Activated T-cell treated with anti-CD3 and anti-CD28 coated beads, Interleukin-2, amount 50 U/mL, for 72 hours (primary cell): ENCODE measurements at regions not wholly inside any gene's neighbourhood (a gene's known extent, or its start where the extent isn't known, plus 50 kb on each side); places are given as distances from the start of the nearest gene placed in this dataset.
"Not testable (repeated sequence)": the region's sequence is repeated elsewhere in the genome, so short reads cannot be mapped to it uniquely, and the experiment has no call there.

Experiments
- ATAC-seq, 2 donors: fragments of 150-1000 bp; cut with Tn5 transposase; replicated peaks in 1 of 2; 2 replicates each; pipeline ENCODE4 v1.10.0; 2021; ENCODE audit warnings: moderate library complexity in 2 of 2, mild to moderate bottlenecking in 1 of 2
- DNase-seq, 2 donors: peaks; one replicate each; pipeline ENCODE4 v3.0.0; 2021 to 2022; ENCODE audit warnings: mixed read lengths in 1 of 2
- H3K27ac Mint-ChIP-seq: one replicate; pipeline ENCODE4 v1.8.0; 2022; ENCODE audit warnings: mild to moderate bottlenecking, moderate library complexity, mixed read lengths
- H3K27me3 Mint-ChIP-seq: one replicate; pipeline ENCODE4 v1.8.0; 2022; ENCODE audit warnings: low read depth, mixed read lengths
- H3K36me3 Mint-ChIP-seq, 2 donors: one replicate each; pipeline ENCODE4 v1.8.0; 2022; ENCODE audit warnings: mixed read lengths in 2 of 2, mild to moderate bottlenecking in 1 of 2; ENCODE audit not compliant: insufficient read depth in 2 of 2
- H3K4me1 Mint-ChIP-seq: one replicate; pipeline ENCODE4 v1.8.0; 2022; ENCODE audit warnings: low read depth, mixed read lengths
- H3K4me3 Mint-ChIP-seq, 2 donors: one replicate each; pipeline ENCODE4 v1.8.0; 2022; ENCODE audit warnings: mild to moderate bottlenecking in 2 of 2, mixed read lengths in 2 of 2, moderate library complexity in 2 of 2
- H3K9me3 Mint-ChIP-seq, 2 donors: one replicate each; pipeline ENCODE4 v1.8.0; 2022; ENCODE audit warnings: mixed read lengths in 2 of 2

- no peak overlapping the region for H3K4me3 Mint-ChIP-seq
- DNase-seq, result no peak
These were observed 1506.8 kb upstream of the B3GALT2 start for GRCh38 chr1:194693244-194693643.

GRCh38 chr1:194684636-194685035 lies 1498.2 kb upstream of the B3GALT2 start:
- ATAC-seq (no peak), DNase-seq (no peak)
- no peaks in the 10 kb centered on the region for H3K36me3 Mint-ChIP-seq
- no peaks in the 10 kb centered on the region for H3K27me3 Mint-ChIP-seq
- no peaks in the 10 kb centered on the region for H3K4me1 Mint-ChIP-seq
- H3K4me3 Mint-ChIP-seq, result no peak overlapping the region
- no peak overlapping the region for H3K27ac Mint-ChIP-seq
- no peaks in the 10 kb centered on the region for H3K9me3 Mint-ChIP-seq

More at GRCh38 chr1:194693244-194693643, 1506.8 kb upstream of the B3GALT2 start:
- Mint-ChIP-seq H3K9me3 (no peaks in the 10 kb centered on the region), H3K4me1 (no peaks in the 10 kb centered on the region), H3K27ac (no peak overlapping the region), H3K27me3 (no peaks in the 10 kb centered on the region), H3K36me3 (no peaks in the 10 kb centered on the region)
- ATAC-seq, result no peak

- no peaks in the 10 kb centered on the region for H3K27me3 Mint-ChIP-seq
- DNase-seq (no peak), ATAC-seq (no peak)
- no peaks in the 10 kb centered on the region for H3K36me3 Mint-ChIP-seq
- no peak overlapping the region for H3K27ac Mint-ChIP-seq
- peaks cover 0 to 2% of the 10 kb centered on the region in 2 donors for H3K9me3 Mint-ChIP-seq
- no peak overlapping the region for H3K4me3 Mint-ChIP-seq
- H3K4me1 Mint-ChIP-seq, result no peaks in the 10 kb centered on the region
These were observed 1471.7 kb upstream of the B3GALT2 start for GRCh38 chr1:194658090-194658439.

GRCh38 chr1:194654956-194655355 lies 1468.5 kb upstream of the B3GALT2 start:
- no peaks in the 10 kb centered on the region for H3K36me3 Mint-ChIP-seq
- no peak for ATAC-seq
- H3K4me1 Mint-ChIP-seq, result no peaks in the 10 kb centered on the region
- H3K27me3 Mint-ChIP-seq, result no peaks in the 10 kb centered on the region
- no peak overlapping the region for H3K27ac Mint-ChIP-seq
- H3K9me3 Mint-ChIP-seq, result no peaks in the 10 kb centered on the region
- no peak for DNase-seq
- H3K4me3 Mint-ChIP-seq, result no peak overlapping the region

DNA sequence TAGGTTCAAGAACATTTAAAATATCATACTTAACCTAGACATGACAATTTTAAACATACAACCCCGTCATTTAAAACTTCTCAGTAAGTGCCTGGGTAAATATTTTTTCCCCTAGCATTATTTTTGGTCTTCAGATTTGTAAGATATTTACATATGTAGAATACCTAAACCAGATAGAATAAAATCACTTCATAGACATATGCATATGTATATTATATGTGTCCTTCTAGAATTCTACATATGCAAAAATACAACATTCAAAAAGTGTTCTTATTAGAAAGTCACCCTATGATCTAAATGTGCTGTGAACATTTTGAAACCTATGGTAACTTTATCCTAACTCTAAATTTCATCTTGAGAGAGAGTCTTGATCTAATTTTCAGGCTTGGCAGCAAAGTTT lies 1467.0 kb upstream of the B3GALT2 start:
- H3K4me3 Mint-ChIP-seq, result no peak overlapping the region
- H3K27ac Mint-ChIP-seq, result no peak overlapping the region
- no peaks in the 10 kb centered on the region for H3K4me1 Mint-ChIP-seq
- no peaks in the 10 kb centered on the region for H3K36me3 Mint-ChIP-seq
- DNase-seq (no peak), ATAC-seq (no peak)
- H3K27me3 Mint-ChIP-seq, result no peaks in the 10 kb centered on the region
- H3K9me3 Mint-ChIP-seq, result no peaks in the 10 kb centered on the region

DNA sequence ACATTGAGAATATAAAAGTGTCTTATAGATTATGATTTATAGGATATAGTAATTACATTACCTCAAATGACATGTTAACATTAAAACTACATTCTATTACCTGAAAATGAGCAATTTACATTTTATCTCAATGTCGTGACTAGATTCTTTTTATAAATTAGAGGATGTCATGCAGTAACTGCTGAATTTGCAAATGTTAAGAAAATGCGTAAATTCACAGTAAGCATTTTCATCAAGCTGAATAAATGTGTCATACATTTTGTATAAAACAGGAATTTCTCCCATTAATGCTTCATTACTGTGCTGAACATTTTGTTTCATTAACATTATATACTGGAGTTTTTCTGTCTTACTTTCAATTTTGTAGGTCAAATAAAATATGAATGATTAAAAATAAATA lies 1460.7 kb upstream of the B3GALT2 start:
- Mint-ChIP-seq H3K4me1 (no peaks in the 10 kb centered on the region), H3K36me3 (no peaks in the 10 kb centered on the region), H3K9me3 (no peaks in the 10 kb centered on the region), H3K27me3 (no peaks in the 10 kb centered on the region), H3K4me3 (no peak overlapping the region), H3K27ac (no peak overlapping the region)
- no peak for DNase-seq
- ATAC-seq, result no peak

DNA sequence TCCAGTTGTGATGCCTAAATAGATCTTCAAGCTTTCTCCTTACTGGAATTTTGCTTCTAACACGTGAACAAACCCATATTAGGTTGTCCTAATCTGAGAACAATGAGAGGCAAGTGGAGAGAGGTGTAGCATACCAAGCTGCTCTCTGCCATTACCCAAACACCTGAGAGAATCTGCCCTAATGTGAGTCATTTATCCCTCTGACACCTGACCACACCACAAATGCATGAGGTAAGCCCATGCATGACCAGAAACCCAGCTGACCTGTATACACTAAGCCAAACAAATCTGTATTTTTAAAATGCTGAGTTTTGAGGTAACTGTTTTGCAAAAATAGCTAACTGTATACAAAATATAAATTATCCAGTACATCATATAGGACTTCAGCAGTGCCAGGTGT lies 1458.1 kb upstream of the B3GALT2 start:
- Mint-ChIP-seq H3K4me3 (no peak overlapping the region), H3K9me3 (peaks cover 2% of the 10 kb centered on the region in 2 donors), H3K27me3 (no peaks in the 10 kb centered on the region), H3K27ac (no peak overlapping the region), H3K36me3 (no peaks in the 10 kb centered on the region), H3K4me1 (no peaks in the 10 kb centered on the region)
- no peak for DNase-seq
- ATAC-seq, result no peak

GRCh38 chr1:194640322-194640721 lies 1453.9 kb upstream of the B3GALT2 start:
- ATAC-seq, result no peak
- H3K36me3 Mint-ChIP-seq, result no peaks in the 10 kb centered on the region
- no peak overlapping the region for H3K4me3 Mint-ChIP-seq
- no peak for DNase-seq
- peaks cover 2 to 7% of the 10 kb centered on the region in 2 donors for H3K9me3 Mint-ChIP-seq
- no peaks in the 10 kb centered on the region for H3K4me1 Mint-ChIP-seq
- no peaks in the 10 kb centered on the region for H3K27me3 Mint-ChIP-seq
- no peak overlapping the region for H3K27ac Mint-ChIP-seq

DNA sequence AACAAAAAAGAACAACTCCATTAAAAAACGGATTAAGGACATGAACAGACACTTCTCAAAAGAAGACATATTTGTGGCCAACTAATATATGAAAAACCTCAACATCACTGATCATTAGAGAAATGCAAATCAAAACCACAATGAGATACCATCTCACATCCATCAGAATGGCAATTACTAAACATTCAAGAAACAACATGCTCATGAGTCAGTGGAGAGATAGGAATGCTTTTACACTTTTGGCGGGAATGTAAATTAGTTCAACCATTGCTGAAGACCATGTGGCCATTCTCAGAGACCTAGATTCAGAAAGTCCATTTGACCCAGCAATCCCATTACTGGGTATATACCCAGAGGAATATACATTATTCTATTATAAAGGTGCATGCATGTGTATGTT lies 1442.6 kb upstream of the B3GALT2 start:
- Mint-ChIP-seq H3K9me3 (peaks cover 4 to 11% of the 10 kb centered on the region in 2 donors), H3K4me1 (no peaks in the 10 kb centered on the region), H3K4me3 (no peak overlapping the region), H3K36me3 (peaks cover 0 to 2% of the 10 kb centered on the region in 2 donors), H3K27me3 (no peaks in the 10 kb centered on the region), H3K27ac (no peak overlapping the region)
- ATAC-seq, result no peak
- no peak for DNase-seq

GRCh38 chr1:194624833-194625232 lies 1438.4 kb upstream of the B3GALT2 start:
- DNase-seq, result no peak
- Mint-ChIP-seq H3K27ac (no peak overlapping the region), H3K36me3 (peaks cover 0 to 2% of the 10 kb centered on the region in 2 donors), H3K27me3 (no peaks in the 10 kb centered on the region), H3K4me3 (no peak overlapping the region), H3K4me1 (no peaks in the 10 kb centered on the region), H3K9me3 (peaks cover 4 to 11% of the 10 kb centered on the region in 2 donors)
- no peak for ATAC-seq

DNA sequence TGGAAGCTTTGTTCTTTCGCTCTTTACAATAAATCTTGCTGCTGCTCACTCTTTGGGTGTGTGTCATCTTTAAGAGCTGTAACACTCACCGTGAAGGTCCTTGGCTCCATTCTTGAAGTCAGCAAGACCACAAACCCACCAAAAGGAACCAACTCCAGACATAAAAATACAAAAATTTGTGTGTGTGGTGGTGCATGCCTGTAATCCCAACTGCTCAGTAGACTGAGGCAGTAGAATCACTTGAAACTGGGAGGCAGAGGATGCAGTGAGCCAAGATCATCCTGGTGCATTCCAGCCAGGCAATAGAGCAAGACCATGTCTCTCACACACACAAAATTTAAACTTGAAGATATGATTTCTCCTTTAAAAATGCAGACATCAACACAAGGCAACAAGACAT lies 1431.7 kb upstream of the B3GALT2 start:
- Mint-ChIP-seq H3K9me3 (no peaks in the 10 kb centered on the region), H3K27ac (no peak overlapping the region), H3K36me3 (no peaks in the 10 kb centered on the region), H3K4me3 (no peak overlapping the region), H3K4me1 (no peaks in the 10 kb centered on the region), H3K27me3 (no peaks in the 10 kb centered on the region)
- DNase-seq, result no peak
- ATAC-seq, result no peak

DNA sequence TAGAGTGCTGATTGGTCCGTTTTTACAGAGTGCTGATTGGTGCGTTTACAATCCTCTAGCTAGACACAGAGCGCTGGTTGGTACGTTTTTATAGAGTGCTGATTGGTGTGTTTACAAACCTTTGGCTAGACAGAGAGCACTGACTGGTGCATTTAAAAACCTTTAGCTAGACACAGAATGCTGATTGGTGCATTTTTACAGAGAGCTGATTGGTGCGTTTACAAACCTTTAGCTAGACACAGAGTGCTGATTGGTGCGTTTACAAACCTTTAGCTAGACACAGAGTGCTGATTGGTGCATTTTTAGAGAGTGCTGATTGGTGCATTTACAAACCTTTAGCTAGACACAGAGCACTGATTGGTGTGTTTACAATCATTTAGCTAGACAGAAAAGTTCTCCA lies 1430.9 kb upstream of the B3GALT2 start:
- not testable (repeated sequence) for ATAC-seq, H3K9me3 Mint-ChIP-seq, DNase-seq, H3K27me3 Mint-ChIP-seq, H3K4me1 Mint-ChIP-seq, H3K36me3 Mint-ChIP-seq, H3K4me3 Mint-ChIP-seq, H3K27ac Mint-ChIP-seq

DNA sequence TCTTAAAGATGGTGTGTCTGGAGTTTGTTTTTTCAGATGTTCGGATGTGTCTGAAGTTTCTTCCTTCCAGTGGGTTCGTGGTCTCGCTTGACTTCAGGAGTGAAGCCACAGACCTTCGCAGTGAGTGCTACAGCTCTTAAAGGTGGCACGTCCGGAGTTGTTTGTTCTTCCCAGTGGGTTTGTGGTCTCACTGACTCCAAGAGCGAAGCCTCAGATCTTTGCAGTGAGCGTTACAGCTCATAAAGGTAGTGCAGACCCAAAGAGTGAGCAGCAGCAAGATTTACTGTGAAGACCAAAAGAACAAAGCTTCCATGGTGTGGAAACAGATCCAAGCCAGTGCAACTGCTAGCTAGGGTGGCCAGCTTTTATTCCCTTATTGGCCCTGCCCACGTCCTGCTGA lies 1430.4 kb upstream of the B3GALT2 start:
- ATAC-seq, result no peak
- no peak overlapping the region for H3K27ac Mint-ChIP-seq
- no peak for DNase-seq
- H3K36me3 Mint-ChIP-seq, result no peaks in the 10 kb centered on the region
- H3K27me3 Mint-ChIP-seq, result no peaks in the 10 kb centered on the region
- no peaks in the 10 kb centered on the region for H3K4me1 Mint-ChIP-seq
- H3K9me3 Mint-ChIP-seq, result no peaks in the 10 kb centered on the region
- H3K4me3 Mint-ChIP-seq, result no peak overlapping the region

- H3K4me1 Mint-ChIP-seq, result no peaks in the 10 kb centered on the region
- H3K27me3 Mint-ChIP-seq, result no peaks in the 10 kb centered on the region
- no peaks in the 10 kb centered on the region for H3K9me3 Mint-ChIP-seq
- DNase-seq (no peak), ATAC-seq (no peak)
- no peaks in the 10 kb centered on the region for H3K36me3 Mint-ChIP-seq
- H3K27ac Mint-ChIP-seq, result no peak overlapping the region
- H3K4me3 Mint-ChIP-seq, result no peak overlapping the region
These were observed 1415.8 kb upstream of the B3GALT2 start for GRCh38 chr1:194602184-194602583.

DNA sequence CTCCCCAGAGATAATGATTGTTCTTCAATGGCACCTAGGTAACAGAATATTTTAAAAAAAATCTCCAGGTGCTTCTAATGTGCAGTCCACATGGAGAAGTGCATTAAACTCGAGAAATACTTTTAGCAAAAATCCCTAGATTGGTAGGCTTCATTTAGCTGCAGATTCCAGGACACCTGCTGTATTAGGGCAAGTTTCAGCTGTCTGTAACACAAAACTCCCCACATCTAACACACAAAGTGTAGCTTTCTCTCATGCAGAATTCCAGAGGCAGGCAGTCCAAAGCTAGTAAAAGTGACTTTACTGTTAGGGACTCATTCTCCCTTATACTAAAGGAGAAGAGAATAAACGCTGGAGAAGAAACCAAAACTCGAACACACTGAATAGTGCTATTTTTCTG lies 1414.3 kb upstream of the B3GALT2 start:
- ATAC-seq (no peak), DNase-seq (no peak)
- Mint-ChIP-seq H3K4me3 (no peak overlapping the region), H3K27me3 (no peaks in the 10 kb centered on the region), H3K36me3 (no peaks in the 10 kb centered on the region), H3K27ac (no peak overlapping the region), H3K9me3 (no peaks in the 10 kb centered on the region), H3K4me1 (no peaks in the 10 kb centered on the region)
